Activated CD8-positive, alpha-beta T cell treated with anti-CD3 and anti-CD28 coated beads for 36 hours (primary cell): ENCODE measurements at regions not wholly inside any gene's neighbourhood (a gene's known extent, or its start where the extent isn't known, plus 50 kb on each side); places are given as distances from the start of the nearest gene placed in this dataset.

ENCODE experiments used
- ATAC-seq: fragments of 200-7000 bp; cut with Tn5 transposase; one replicate; pipeline ENCODE4 v1.10.0; 2021; ENCODE audit warnings: mild to moderate bottlenecking, moderate library complexity
- CTCF ChIA-PET: fragments of 350-600 bp; sonication (Branson Sonifier 250); formaldehyde crosslinking; loops from one replicate; lab custom pipeline; 2021; ENCODE audit warnings: antibody characterized with exemption; lab: Charles Lee
- POLR2A ChIA-PET: fragments of 350-600 bp; sonication (Branson Sonifier 250); formaldehyde crosslinking; loops from one replicate; lab custom pipeline; 2021; ENCODE audit warnings: antibody characterized with exemption; lab: Charles Lee
- DNase-seq: peaks from one replicate; pipeline ENCODE4 v3.0.0-alpha.2; 2020
- H3K27ac Mint-ChIP-seq: one replicate; pipeline ENCODE4 v1.8.0; 2021; ENCODE audit warnings: mild to moderate bottlenecking, mixed read lengths
- H3K27me3 Mint-ChIP-seq: one replicate; pipeline ENCODE4 v1.8.0; 2021; ENCODE audit warnings: mixed read lengths
- H3K36me3 Mint-ChIP-seq: one replicate; pipeline ENCODE4 v1.8.0; 2021; ENCODE audit warnings: low read depth, mixed read lengths
- H3K4me1 Mint-ChIP-seq: one replicate; pipeline ENCODE4 v1.8.0; 2021; ENCODE audit warnings: low read depth, mixed read lengths
- H3K4me3 Mint-ChIP-seq: one replicate; pipeline ENCODE4 v1.8.0; 2021; ENCODE audit warnings: mild to moderate bottlenecking, moderate library complexity, mixed read lengths
- H3K9me3 Mint-ChIP-seq: one replicate; pipeline ENCODE4 v1.8.0; 2021; ENCODE audit warnings: mixed read lengths
- intact Hi-C: fragments of 100-400 bp; cut with micrococcal nuclease; formaldehyde crosslinking; loops from one replicate; pipeline ENCODE4 v1.10.0; 2022
- TF ChIP-seq, protein P1 (sequence below): fragments of 200-600 bp; IDR thresholded peaks from one replicate; pipeline ENCODE4 v1.8.0; 2022; ENCODE audit warnings: antibody characterized with exemption, mild to moderate bottlenecking

GRCh38 chr4:125101719-125102118 lies 213.0 kb upstream of the FAT4 start:
- H3K4me1 Mint-ChIP-seq, result no peaks in the 10 kb centered on the region
- no peaks in the 10 kb centered on the region for H3K27me3 Mint-ChIP-seq
- TF ChIP-seq, protein P1, sequence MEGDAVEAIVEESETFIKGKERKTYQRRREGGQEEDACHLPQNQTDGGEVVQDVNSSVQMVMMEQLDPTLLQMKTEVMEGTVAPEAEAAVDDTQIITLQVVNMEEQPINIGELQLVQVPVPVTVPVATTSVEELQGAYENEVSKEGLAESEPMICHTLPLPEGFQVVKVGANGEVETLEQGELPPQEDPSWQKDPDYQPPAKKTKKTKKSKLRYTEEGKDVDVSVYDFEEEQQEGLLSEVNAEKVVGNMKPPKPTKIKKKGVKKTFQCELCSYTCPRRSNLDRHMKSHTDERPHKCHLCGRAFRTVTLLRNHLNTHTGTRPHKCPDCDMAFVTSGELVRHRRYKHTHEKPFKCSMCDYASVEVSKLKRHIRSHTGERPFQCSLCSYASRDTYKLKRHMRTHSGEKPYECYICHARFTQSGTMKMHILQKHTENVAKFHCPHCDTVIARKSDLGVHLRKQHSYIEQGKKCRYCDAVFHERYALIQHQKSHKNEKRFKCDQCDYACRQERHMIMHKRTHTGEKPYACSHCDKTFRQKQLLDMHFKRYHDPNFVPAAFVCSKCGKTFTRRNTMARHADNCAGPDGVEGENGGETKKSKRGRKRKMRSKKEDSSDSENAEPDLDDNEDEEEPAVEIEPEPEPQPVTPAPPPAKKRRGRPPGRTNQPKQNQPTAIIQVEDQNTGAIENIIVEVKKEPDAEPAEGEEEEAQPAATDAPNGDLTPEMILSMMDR, result no peak
- ChIA-PET CTCF (no interaction called here), POLR2A (no interaction called here)
- H3K36me3 Mint-ChIP-seq, result no peaks in the 10 kb centered on the region
- ATAC-seq (no peak), DNase-seq (no peak)
- no peaks in the 10 kb centered on the region for H3K9me3 Mint-ChIP-seq
- no peak overlapping the region for H3K27ac Mint-ChIP-seq
- intact Hi-C loops, result no loop called here
- H3K4me3 Mint-ChIP-seq, result no peak overlapping the region

- CTCF ChIA-PET, result no interaction called here
- Mint-ChIP-seq H3K4me1 (no peaks in the 10 kb centered on the region), H3K27me3 (no peaks in the 10 kb centered on the region), H3K9me3 (no peaks in the 10 kb centered on the region), H3K4me3 (no peak overlapping the region), H3K36me3 (no peaks in the 10 kb centered on the region), H3K27ac (no peak overlapping the region)
- DNase-seq (no peak), ATAC-seq (no peak)
- TF ChIP-seq, protein P1, result no peak
- intact Hi-C loops, result no loop called here
- POLR2A ChIA-PET, result no interaction called here
Observed at GRCh38 chr4:125097729-125098128, 217.0 kb upstream of the FAT4 start.

DNA sequence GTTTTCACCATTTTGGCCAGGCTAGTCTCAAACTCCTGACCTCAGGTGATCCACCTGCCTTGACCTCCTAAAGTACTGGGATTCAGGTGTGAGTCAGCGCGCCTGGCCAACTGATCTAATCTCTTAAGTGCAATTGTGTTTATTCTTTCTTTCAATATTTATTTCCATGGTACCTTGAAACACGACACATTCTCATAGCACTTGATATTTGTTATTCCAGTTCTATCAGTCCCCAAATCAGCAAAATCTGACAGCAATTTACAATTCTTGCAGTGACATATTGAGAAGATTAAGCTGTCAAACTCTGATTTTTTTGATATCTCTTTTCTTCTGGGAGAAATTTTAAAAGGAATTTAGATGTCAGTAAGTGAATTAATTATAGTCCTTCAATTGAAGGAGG lies 218.1 kb upstream of the FAT4 start:
- Mint-ChIP-seq H3K4me3 (no peak overlapping the region), H3K4me1 (no peaks in the 10 kb centered on the region), H3K27me3 (no peaks in the 10 kb centered on the region), H3K36me3 (no peaks in the 10 kb centered on the region), H3K9me3 (no peaks in the 10 kb centered on the region), H3K27ac (no peak overlapping the region)
- POLR2A ChIA-PET, result no interaction called here
- intact Hi-C loops, result no loop called here
- DNase-seq (no peak), ATAC-seq (no peak)
- CTCF ChIA-PET, result no interaction called here
- TF ChIP-seq, protein P1, result no peak

DNA sequence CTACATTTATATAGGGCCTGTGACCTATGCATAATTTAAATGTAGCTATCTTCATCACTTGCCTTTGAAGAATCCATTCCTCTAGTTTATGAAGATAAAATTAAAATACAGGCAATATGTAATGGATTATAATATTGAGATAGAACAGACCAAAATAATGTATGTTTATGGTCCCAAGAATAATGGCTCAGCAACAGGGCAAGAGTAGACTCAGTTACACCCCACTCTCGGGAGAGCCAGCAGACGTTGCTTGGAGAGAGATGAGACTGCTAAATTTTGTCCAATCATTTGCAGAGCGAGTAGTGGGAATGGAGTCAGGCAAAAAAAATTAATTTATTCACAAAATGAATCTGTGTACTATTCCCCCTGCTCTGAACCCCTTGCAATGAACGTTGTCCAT lies 223.2 kb upstream of the FAT4 start:
- CTCF ChIA-PET, result no interaction called here
- intact Hi-C loops, result no loop called here
- TF ChIP-seq, protein P1, result no peak
- Mint-ChIP-seq H3K4me3 (no peak overlapping the region), H3K36me3 (no peaks in the 10 kb centered on the region), H3K9me3 (no peaks in the 10 kb centered on the region), H3K27ac (no peak overlapping the region), H3K4me1 (no peaks in the 10 kb centered on the region), H3K27me3 (no peaks in the 10 kb centered on the region)
- POLR2A ChIA-PET, result no interaction called here
- DNase-seq, result no peak
- no peak for ATAC-seq

DNA sequence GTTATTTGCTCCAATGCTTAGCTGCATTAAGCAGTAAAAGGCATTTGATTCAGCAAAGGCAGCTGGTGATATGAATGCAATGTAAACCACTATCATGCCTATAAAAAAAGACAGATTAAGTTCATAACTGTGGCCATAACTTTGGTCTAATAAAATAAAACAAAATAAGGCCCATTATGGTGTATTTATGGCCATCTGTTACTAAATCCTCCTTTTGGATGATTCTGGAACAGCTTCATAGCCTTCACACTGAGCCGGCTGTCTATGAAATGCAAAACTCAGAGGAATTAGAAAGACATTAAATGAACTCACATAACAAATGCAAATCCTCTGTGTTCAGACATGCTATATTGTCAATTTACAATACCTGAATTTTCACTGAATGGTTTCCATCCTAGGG lies 223.7 kb upstream of the FAT4 start:
- ChIA-PET POLR2A (no interaction called here), CTCF (no interaction called here)
- Mint-ChIP-seq H3K36me3 (no peaks in the 10 kb centered on the region), H3K27me3 (no peaks in the 10 kb centered on the region), H3K4me1 (no peaks in the 10 kb centered on the region), H3K4me3 (no peak overlapping the region), H3K27ac (no peak overlapping the region), H3K9me3 (no peaks in the 10 kb centered on the region)
- ATAC-seq (no peak), DNase-seq (no peak)
- intact Hi-C loops, result no loop called here
- TF ChIP-seq, protein P1, result no peak
